K562 (cell line): ENCODE measurements at regions not wholly inside any gene's neighbourhood (a gene's known extent, or its start where the extent isn't known, plus 50 kb on each side); places are given as distances from the start of the nearest gene placed in this dataset.

ENCODE experiments used
- ATAC-seq: fragments of 200-7000 bp; cut with Tn5 transposase; 3 replicates; pipeline ENCODE4 v1.9.1; 2020; ENCODE audit warnings: moderate library complexity
- BruUV-seq: library from RNA; stranded (reverse); fragments of 400-500 nt; replicated peaks from 2 replicates; lab custom pipeline; 2021; lab: Mats Ljungman, UMichigan
- CTCF ChIA-PET: fragments of 300-600 bp; formaldehyde crosslinking; extraction: SDS; loops from one replicate; lab custom pipeline; 2021; ENCODE audit warnings: low intra/inter-chr PET ratio; lab: Yijun Ruan, JAX
- POLR2A ChIA-PET: fragments of 300-600, 350-650 bp; sonication (Branson Sonifier 250); formaldehyde crosslinking; extraction: SDS; loops from one replicate; lab custom pipeline; 2021; ENCODE audit warnings: antibody characterized with exemption, inconsistent platforms; lab: Yijun Ruan, JAX
- DNase-seq, 4 experiments: peaks; one replicate each; pipeline versions ENCODE4 v3.0.0 to v3.0.0-alpha.2; 2011 to 2018; ENCODE audit warnings: low spot score in 3 of 4, mixed read lengths in 3 of 4; ENCODE audit errors: extremely low read depth in 1 of 4
- FAIRE-seq: peaks from 2 replicates; lab custom pipeline; 2011; peaks lifted over from hg19 to GRCh38; lab: Jason Lieb, UNC
- H2AFZ ChIP-seq: 2 replicates; pipeline ENCODE4 v1.6.0; 2011; ENCODE audit warnings: low read depth, low read length, control low read depth, inconsistent platforms
- H3K27ac ChIP-seq: fragments of 200-600 bp; 3 replicates; pipeline ENCODE4 v1.8.0; 2011; ENCODE audit warnings: low read depth, mild to moderate bottlenecking, control low read depth, inconsistent platforms, low read length, moderate library complexity, mixed read lengths; ENCODE audit errors: extremely low read depth
- H3K27me3 ChIP-seq, 2 experiments: fragments of 300-600 bp in 1 of 2; 2 replicates in 1 of 2; 3 replicates in 1 of 2; pipeline versions ENCODE4 v1.6.0 to v1.8.0; 2011; ENCODE audit warnings: inconsistent platforms in 2 of 2, low read length in 2 of 2, mild to moderate bottlenecking in 1 of 2, mixed read lengths in 1 of 2, moderate library complexity in 1 of 2; ENCODE audit not compliant: control insufficient read depth in 2 of 2, insufficient read depth in 2 of 2
- H3K36me3 ChIP-seq: fragments of 300-600 bp; 3 replicates; pipeline ENCODE4 v1.8.0; 2011; ENCODE audit warnings: mild to moderate bottlenecking, low read length, inconsistent platforms; ENCODE audit not compliant: control insufficient read depth, insufficient read depth
- H3K4me1 ChIP-seq, 2 experiments: fragments of 200-600 bp in 1 of 2; replicated peaks in 1 of 2; 2 replicates in 1 of 2; 3 replicates in 1 of 2; pipeline versions ENCODE4 v1.5.1 to v1.8.0; 2011; ENCODE audit warnings: inconsistent platforms in 2 of 2, low read length in 2 of 2, mild to moderate bottlenecking in 1 of 2, mixed read lengths in 1 of 2, moderate library complexity in 1 of 2; ENCODE audit not compliant: control insufficient read depth in 2 of 2, insufficient read depth in 2 of 2
- H3K4me2 ChIP-seq: 2 replicates; pipeline ENCODE4 v1.6.1; 2011; ENCODE audit warnings: low read length, control low read depth, inconsistent platforms, mixed read lengths; ENCODE audit not compliant: insufficient read depth
- H3K4me3 ChIP-seq: fragments of 200-600 bp; sonication (generic), shearing (Covaris generic); 2 replicates; pipeline ENCODE4 v1.5.1; 2016; ENCODE audit warnings: control low read depth, inconsistent platforms
- H3K79me2 ChIP-seq: fragments of 200-600 bp; 3 replicates; pipeline ENCODE4 v1.8.0; 2011; ENCODE audit warnings: low read length, inconsistent platforms; ENCODE audit not compliant: control insufficient read depth, insufficient read depth
- H3K9ac ChIP-seq, 2 experiments: 2 replicates each; pipeline versions ENCODE4 v1.6.0 to v1.6.1; 2011; ENCODE audit warnings: low read depth in 2 of 2, low read length in 2 of 2, control low read depth in 1 of 2, inconsistent platforms in 1 of 2, mild to moderate bottlenecking in 1 of 2, mixed read lengths in 1 of 2; ENCODE audit not compliant: insufficient read depth in 1 of 2
- H3K9me1 ChIP-seq: one replicate; pipeline ENCODE4 v1.6.0; 2011; ENCODE audit warnings: inconsistent platforms, mild to moderate bottlenecking, low read length, moderate library complexity; ENCODE audit not compliant: control insufficient read depth, insufficient read depth
- H3K9me3 ChIP-seq: replicated peaks from 2 replicates; pipeline ENCODE4 v1.5.1; 2011; ENCODE audit warnings: low read depth, low read length, inconsistent platforms; ENCODE audit not compliant: control insufficient read depth, insufficient read depth
- H4K20me1 ChIP-seq: replicated peaks from 2 replicates; pipeline ENCODE4 v1.6.1; 2011; ENCODE audit warnings: low read length, inconsistent platforms, mixed read lengths; ENCODE audit not compliant: control insufficient read depth, insufficient read depth
- ATF4 ChIP-seq: fragments of 450-650 bp; formaldehyde crosslinking; IDR thresholded peaks from 2 replicates; pipeline ENCODE4 v1.4.0; 2022; ENCODE audit warnings: mild to moderate bottlenecking, moderate library complexity
- CBX2 ChIP-seq: fragments of 200-600 bp; sonication (generic); IDR thresholded peaks from one replicate; pipeline ENCODE4 v1.6.1; 2012; ENCODE audit warnings: mild to moderate bottlenecking, low read length, inconsistent platforms; ENCODE audit not compliant: insufficient read depth, poor library complexity, severe bottlenecking
- CUX1 ChIP-seq: fragments of 200-800 bp; sonication (Bioruptor generic); IDR thresholded peaks from 2 replicates; pipeline ENCODE4 v1.6.1; 2016; ENCODE audit warnings: missing genetic modification characterization, missing compliant biosample characterization
- HMG20B ChIP-seq: fragments of 250-450 bp; sonication (Bioruptor Pico); IDR thresholded peaks from 2 replicates; pipeline ENCODE4 v1.5.0; 2021; ENCODE audit warnings: mild to moderate bottlenecking
- IFI16 ChIP-seq: fragments of 250-450 bp; sonication (Bioruptor Pico); IDR thresholded peaks from 2 replicates; pipeline ENCODE4 v2.1.2; 2022; ENCODE audit warnings: mild to moderate bottlenecking, inconsistent platforms
- MEF2D ChIP-seq: conservative IDR thresholded peaks from 2 replicates; pipeline ENCODE4 v1.6.1; 2016; ENCODE audit warnings: low read depth, missing genetic modification characterization, missing compliant biosample characterization
- TBL1XR1 ChIP-seq, 2 experiments: IDR thresholded peaks; 2 replicates each; pipeline ENCODE4 v1.6.1; 2012; ENCODE audit warnings: improper control_type of control experiment in 2 of 2, low read length in 2 of 2, mild to moderate bottlenecking in 1 of 2
- ZEB2 ChIP-seq: fragments of 450-650 bp; IDR thresholded peaks from 2 replicates; pipeline ENCODE4 v1.6.1; 2016
- ZNF609 ChIP-seq: sonication (generic); formaldehyde crosslinking; IDR thresholded peaks from 2 replicates; pipeline ENCODE4 v1.8.1; 2023; ENCODE audit warnings: missing genetic modification reagents, mild to moderate bottlenecking, borderline replicate concordance
- WGBS: fragments of 100-300 bp; shearing (Covaris generic); methylation state at CpG from one replicate; pipeline ENCODE4 v1.1.6; 2016; ENCODE audit warnings: low coverage, mixed read lengths; ENCODE audit not compliant: insufficient coverage; ENCODE audit errors: missing lambda C conversion rate; 5-methylcytosine and 5-hydroxymethylcytosine counted together
- in situ Hi-C: fragments of 300-500 bp; cut with MboI; formaldehyde crosslinking; loops from 4 replicates; pipeline ENCODE4 v1.15.0; 2018; ENCODE audit warnings: inconsistent platforms, mixed read lengths
- intact Hi-C: fragments of 100-400 bp; cut with micrococcal nuclease; formaldehyde crosslinking; loops from 2 replicates; pipeline ENCODE4 v1.14.2; 2022
- TF ChIP-seq, protein P1 (sequence below): IDR thresholded peaks from 2 replicates; pipeline ENCODE4 v1.6.1; 2011; ENCODE audit not compliant: insufficient read length; ENCODE audit errors: extremely low read depth

DNA sequence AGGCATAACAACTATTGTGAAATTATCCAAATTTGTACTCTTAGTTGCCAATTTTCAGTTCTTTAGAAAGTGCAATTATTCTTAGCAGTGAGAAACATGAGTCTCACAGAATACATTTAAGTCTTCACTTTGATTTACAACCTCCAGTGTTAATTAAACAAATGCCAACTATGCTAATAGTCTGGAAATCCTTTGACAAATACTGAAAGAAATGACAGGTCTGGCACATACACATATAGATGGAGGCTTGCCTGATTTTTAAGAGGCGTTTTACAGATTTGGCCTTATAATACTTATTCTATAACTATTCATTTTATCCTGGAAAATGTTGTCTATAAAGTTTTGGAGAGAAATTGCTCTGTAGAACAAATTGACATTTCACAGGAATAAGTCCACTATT lies 320.1 kb downstream of the TRIML1 start:
- ATAC-seq: no peak
- no peak overlapping the region for H2AFZ ChIP-seq
- H4K20me1 ChIP-seq: no peaks in the 10 kb centered on the region
- in situ Hi-C loops (no loop called here), intact Hi-C loops (no loop called here)
- ChIA-PET CTCF (no interaction called here), POLR2A (no interaction called here)
- H3K79me2 ChIP-seq: no peaks in the 10 kb centered on the region
- no peaks in the 10 kb centered on the region for H3K9me1 ChIP-seq
- no peaks in the 10 kb centered on the region for H3K4me1 ChIP-seq
- no peak overlapping the region for H3K4me2 ChIP-seq
- H3K27ac ChIP-seq: no peak overlapping the region
- FAIRE-seq: no peak
- H3K36me3 ChIP-seq: no peaks in the 10 kb centered on the region
- no peak overlapping the region for H3K9ac ChIP-seq
- DNase-seq: no peak
- H3K9me3 ChIP-seq: peaks cover 2% of the 10 kb centered on the region; the same call in 1 of the 2 replicates
- H3K27me3 ChIP-seq: no peaks in the 10 kb centered on the region
- no peak overlapping the region for H3K4me3 ChIP-seq
- BruUV-seq: no TSS peak
- WGBS: 0% methylated on average over 1 of the region's 1 CpG
- no peak for TF ChIP-seq ZEB2
- no peak for TF ChIP-seq ATF4
- TF ChIP-seq, protein P1, sequence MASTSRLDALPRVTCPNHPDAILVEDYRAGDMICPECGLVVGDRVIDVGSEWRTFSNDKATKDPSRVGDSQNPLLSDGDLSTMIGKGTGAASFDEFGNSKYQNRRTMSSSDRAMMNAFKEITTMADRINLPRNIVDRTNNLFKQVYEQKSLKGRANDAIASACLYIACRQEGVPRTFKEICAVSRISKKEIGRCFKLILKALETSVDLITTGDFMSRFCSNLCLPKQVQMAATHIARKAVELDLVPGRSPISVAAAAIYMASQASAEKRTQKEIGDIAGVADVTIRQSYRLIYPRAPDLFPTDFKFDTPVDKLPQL: no peak
- no peak for TF ChIP-seq ZNF609
- TF ChIP-seq IFI16 (CRISPR knock-in tag): no peak
- TF ChIP-seq CBX2: no peak
- no peak for TF ChIP-seq MEF2D (tag)
- no peak for TF ChIP-seq CUX1 (CRISPR knock-in tag)
- TF ChIP-seq HMG20B (CRISPR knock-in tag): no peak
- no peak for TF ChIP-seq TBL1XR1 (IDR thresholded peaks at IDR 0.05; ENCODE audit: low read length in 2 of 2)
